GM12878 (cell line): ENCODE measurements at regions not wholly inside any gene's neighbourhood (a gene's known extent, or its start where the extent isn't known, plus 50 kb on each side); places are given as distances from the start of the nearest gene placed in this dataset.

Source experiments
- ATAC-seq: fragments of 200-7000 bp; cut with Tn5 transposase; 3 replicates; pipeline ENCODE4 v1.9.1; 2020; ENCODE audit warnings: mild to moderate bottlenecking, moderate library complexity
- BruUV-seq: library from RNA; stranded (reverse); fragments of 400-500 nt; replicated peaks from 2 replicates; lab custom pipeline; 2021; lab: Mats Ljungman, UMichigan
- CTCF ChIA-PET: fragments of 300-600 bp; sonication (Branson Sonifier 250); formaldehyde crosslinking; extraction: SDS; loops from one replicate; lab custom pipeline; 2021; ENCODE audit warnings: inconsistent platforms; lab: Yijun Ruan, JAX
- POLR2A ChIA-PET: fragments of 350-600 bp; formaldehyde crosslinking; extraction: SDS; loops from one replicate; lab custom pipeline; 2021; ENCODE audit warnings: inconsistent platforms; lab: Charles Lee
- RAD21 ChIA-PET: fragments of 300-600 bp; sonication (Branson Sonifier 250); formaldehyde crosslinking; loops from one replicate; lab custom pipeline; 2023; ENCODE audit warnings: antibody characterized with exemption; ENCODE audit not compliant: unreplicated experiment; lab: Charles Lee
- SMC1A ChIA-PET: fragments of 300-600 bp; sonication (Branson Sonifier 250); formaldehyde crosslinking; loops from one replicate; lab custom pipeline; 2023; ENCODE audit not compliant: unreplicated experiment, uncharacterized antibody; lab: Charles Lee
- DNase-seq: peaks from one replicate; pipeline ENCODE4 v3.0.0-alpha.2; 2011; ENCODE audit warnings: low read depth, low spot score
- FAIRE-seq: peaks from 3 replicates; lab custom pipeline; 2011; peaks lifted over from hg19 to GRCh38; lab: Jason Lieb, UNC
- H2AFZ ChIP-seq: 2 replicates; pipeline ENCODE4 v1.6.0; 2011; ENCODE audit warnings: low read depth, low read length, control low read depth; ENCODE audit not compliant: control insufficient read depth
- H3K27ac ChIP-seq: 2 replicates; pipeline ENCODE4 v1.5.1; 2011; ENCODE audit warnings: control low read depth; ENCODE audit not compliant: control insufficient read depth, insufficient read depth
- H3K27me3 ChIP-seq, 2 experiments: replicated peaks in 1 of 2; 2 replicates each; pipeline versions ENCODE4 v1.6.0 to v1.6.1; 2011; ENCODE audit warnings: low read length in 1 of 2; ENCODE audit not compliant: control insufficient read depth in 2 of 2, insufficient read depth in 2 of 2
- H3K36me3 ChIP-seq, 2 experiments: 2 replicates each; pipeline ENCODE4 v1.5.1; 2011; ENCODE audit warnings: low read length in 1 of 2; ENCODE audit not compliant: control insufficient read depth in 2 of 2, insufficient read depth in 2 of 2
- H3K4me1 ChIP-seq: 2 replicates; pipeline ENCODE4 v1.6.1; 2011; ENCODE audit warnings: mild to moderate bottlenecking, low read length, moderate library complexity, mixed read lengths; ENCODE audit not compliant: control insufficient read depth, insufficient read depth
- H3K4me2 ChIP-seq: 2 replicates; pipeline ENCODE4 v1.6.0; 2011; ENCODE audit warnings: control low read depth; ENCODE audit not compliant: control insufficient read depth, insufficient read depth
- H3K4me3 ChIP-seq: fragments of 200-600 bp; sonication (generic); 2 replicates; pipeline ENCODE4 v1.5.1; 2016
- H3K79me2 ChIP-seq: 2 replicates; pipeline ENCODE4 v1.6.0; 2011; ENCODE audit warnings: low read length; ENCODE audit not compliant: control insufficient read depth, insufficient read depth
- H3K9ac ChIP-seq: 2 replicates; pipeline ENCODE4 v1.8.0; 2011; ENCODE audit warnings: low read length, control low read depth, mixed read lengths; ENCODE audit not compliant: control insufficient read depth, insufficient read depth
- H3K9me3 ChIP-seq: replicated peaks from 3 replicates; pipeline ENCODE4 v1.5.1; 2011; ENCODE audit warnings: mild to moderate bottlenecking, low read length; ENCODE audit not compliant: control insufficient read depth, insufficient read depth
- H4K20me1 ChIP-seq: 2 replicates; pipeline ENCODE4 v1.6.0; 2011; ENCODE audit not compliant: control insufficient read depth, insufficient read depth
- ASH2L ChIP-seq: fragments of 300-600, 200-600 bp; sonication (generic); IDR thresholded peaks from 2 replicates; pipeline ENCODE4 v1.6.1; 2017; ENCODE audit warnings: low read depth, mild to moderate bottlenecking, borderline replicate concordance
- BCL11A ChIP-seq: IDR thresholded peaks from 2 replicates; pipeline ENCODE4 v1.6.1; 2011; ENCODE audit warnings: low read depth, low read length
- BMI1 ChIP-seq: fragments of 450-650 bp; IDR thresholded peaks from 2 replicates; pipeline ENCODE4 v1.6.1; 2016; ENCODE audit warnings: mild to moderate bottlenecking, moderate library complexity, borderline replicate concordance
- CBFB ChIP-seq: IDR thresholded peaks from 2 replicates; pipeline ENCODE4 v1.6.1; 2016; ENCODE audit warnings: antibody characterized with exemption, low read depth
- IKZF2 ChIP-seq, 2 experiments: fragments of 450-650 bp; IDR thresholded peaks; 2 replicates each; pipeline ENCODE4 v1.6.1; 2017; ENCODE audit warnings: mild to moderate bottlenecking in 2 of 2, moderate library complexity in 2 of 2
- KLF5 ChIP-seq: fragments of 450-650 bp; IDR thresholded peaks from 2 replicates; pipeline ENCODE4 v1.6.1; 2014; ENCODE audit warnings: mild to moderate bottlenecking; ENCODE audit not compliant: partially characterized antibody
- SPI1 ChIP-seq: IDR thresholded peaks from 2 replicates; pipeline ENCODE4 v1.6.1; 2011; ENCODE audit warnings: low read depth, mild to moderate bottlenecking, low read length, moderate library complexity, borderline replicate concordance; ENCODE audit not compliant: insufficient read depth
- ZNF622 ChIP-seq: fragments of 450-650 bp; IDR thresholded peaks from 2 replicates; pipeline ENCODE4 v1.6.1; 2017; ENCODE audit warnings: mild to moderate bottlenecking, inconsistent platforms
- WGBS: methylation state at CpG from one replicate; pipeline ENCODE4 v1.1.6; 2016; ENCODE audit warnings: low lambda C conversion rate; ENCODE audit not compliant: insufficient replicate concordance, insufficient coverage; ENCODE audit errors: missing lambda C conversion rate; 5-methylcytosine and 5-hydroxymethylcytosine counted together
- in situ Hi-C: fragments of 300-500 bp; cut with MboI; formaldehyde crosslinking; loops from 9 replicates; pipeline ENCODE4 v1.14.3; 2018; ENCODE audit warnings: mixed read lengths
- intact Hi-C: fragments of 100-400 bp; cut with micrococcal nuclease; formaldehyde crosslinking; loops from one replicate; pipeline ENCODE4 v1.14.2; 2022; ENCODE audit not compliant: unreplicated experiment
- TF ChIP-seq, protein P1 (sequence below): fragments of 450-650 bp; formaldehyde crosslinking; IDR thresholded peaks from 2 replicates; pipeline ENCODE4 v1.5.0; 2022; ENCODE audit warnings: mild to moderate bottlenecking, missing genetic modification characterization
- TF ChIP-seq, protein P2 (sequence below): fragments of 450-650 bp; IDR thresholded peaks from 2 replicates; pipeline ENCODE4 v1.6.1; 2016; ENCODE audit warnings: mild to moderate bottlenecking, moderate library complexity, borderline replicate concordance

DNA sequence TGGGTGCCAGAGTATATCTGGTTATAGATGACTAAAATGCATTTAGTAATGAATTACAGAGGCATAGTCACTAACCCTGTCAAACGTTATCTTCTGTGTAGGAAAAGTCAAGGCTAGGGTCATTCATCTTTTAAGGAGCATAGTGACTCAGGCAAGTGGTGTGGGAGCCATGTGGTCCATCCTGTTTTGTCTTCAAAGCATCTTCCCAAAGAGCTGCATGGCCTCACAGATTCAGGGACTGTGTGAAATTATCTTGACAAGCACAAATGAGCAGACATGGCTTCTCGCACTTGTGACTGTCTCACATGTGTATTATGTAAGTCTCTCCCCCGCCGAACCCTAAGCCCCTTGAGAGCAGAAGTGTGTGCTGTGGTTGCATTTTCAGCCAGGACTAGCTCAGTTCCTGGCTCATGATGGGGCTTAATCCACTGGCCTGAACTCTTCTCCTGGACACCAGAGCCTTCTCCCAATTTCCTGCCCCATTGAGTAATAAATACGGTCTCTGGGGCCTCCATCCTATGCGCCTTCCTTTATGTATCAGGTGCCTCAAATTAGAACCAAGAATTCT is 769.1 kb downstream of the QKI start:
- no peak overlapping the region for H3K4me3 ChIP-seq
- no peak overlapping the region for H2AFZ ChIP-seq
- no peaks in the 10 kb centered on the region for H3K9me3 ChIP-seq
- SMC1A ChIA-PET = no interaction called here
- no peaks in the 10 kb centered on the region for H3K27me3 ChIP-seq
- intact Hi-C loops = no loop called here
- no peak for TF ChIP-seq BCL11A
- TF ChIP-seq IKZF2 (IDR thresholded peaks at IDR 0.05) = no peak
- no peak for TF ChIP-seq KLF5
- no peak for TF ChIP-seq CBFB
- TF ChIP-seq ZNF622 = no peak
- no peak for TF ChIP-seq ASH2L
- no peak for TF ChIP-seq SPI1
- TF ChIP-seq, protein P1, sequence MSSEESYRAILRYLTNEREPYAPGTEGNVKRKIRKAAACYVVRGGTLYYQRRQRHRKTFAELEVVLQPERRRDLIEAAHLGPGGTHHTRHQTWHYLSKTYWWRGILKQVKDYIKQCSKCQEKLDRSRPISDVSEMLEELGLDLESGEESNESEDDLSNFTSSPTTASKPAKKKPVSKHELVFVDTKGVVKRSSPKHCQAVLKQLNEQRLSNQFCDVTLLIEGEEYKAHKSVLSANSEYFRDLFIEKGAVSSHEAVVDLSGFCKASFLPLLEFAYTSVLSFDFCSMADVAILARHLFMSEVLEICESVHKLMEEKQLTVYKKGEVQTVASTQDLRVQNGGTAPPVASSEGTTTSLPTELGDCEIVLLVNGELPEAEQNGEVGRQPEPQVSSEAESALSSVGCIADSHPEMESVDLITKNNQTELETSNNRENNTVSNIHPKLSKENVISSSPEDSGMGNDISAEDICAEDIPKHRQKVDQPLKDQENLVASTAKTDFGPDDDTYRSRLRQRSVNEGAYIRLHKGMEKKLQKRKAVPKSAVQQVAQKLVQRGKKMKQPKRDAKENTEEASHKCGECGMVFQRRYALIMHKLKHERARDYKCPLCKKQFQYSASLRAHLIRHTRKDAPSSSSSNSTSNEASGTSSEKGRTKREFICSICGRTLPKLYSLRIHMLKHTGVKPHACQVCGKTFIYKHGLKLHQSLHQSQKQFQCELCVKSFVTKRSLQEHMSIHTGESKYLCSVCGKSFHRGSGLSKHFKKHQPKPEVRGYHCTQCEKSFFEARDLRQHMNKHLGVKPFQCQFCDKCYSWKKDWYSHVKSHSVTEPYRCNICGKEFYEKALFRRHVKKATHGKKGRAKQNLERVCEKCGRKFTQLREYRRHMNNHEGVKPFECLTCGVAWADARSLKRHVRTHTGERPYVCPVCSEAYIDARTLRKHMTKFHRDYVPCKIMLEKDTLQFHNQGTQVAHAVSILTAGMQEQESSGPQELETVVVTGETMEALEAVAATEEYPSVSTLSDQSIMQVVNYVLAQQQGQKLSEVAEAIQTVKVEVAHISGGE = no peak
- no peak for TF ChIP-seq BMI1
- TF ChIP-seq, protein P2, sequence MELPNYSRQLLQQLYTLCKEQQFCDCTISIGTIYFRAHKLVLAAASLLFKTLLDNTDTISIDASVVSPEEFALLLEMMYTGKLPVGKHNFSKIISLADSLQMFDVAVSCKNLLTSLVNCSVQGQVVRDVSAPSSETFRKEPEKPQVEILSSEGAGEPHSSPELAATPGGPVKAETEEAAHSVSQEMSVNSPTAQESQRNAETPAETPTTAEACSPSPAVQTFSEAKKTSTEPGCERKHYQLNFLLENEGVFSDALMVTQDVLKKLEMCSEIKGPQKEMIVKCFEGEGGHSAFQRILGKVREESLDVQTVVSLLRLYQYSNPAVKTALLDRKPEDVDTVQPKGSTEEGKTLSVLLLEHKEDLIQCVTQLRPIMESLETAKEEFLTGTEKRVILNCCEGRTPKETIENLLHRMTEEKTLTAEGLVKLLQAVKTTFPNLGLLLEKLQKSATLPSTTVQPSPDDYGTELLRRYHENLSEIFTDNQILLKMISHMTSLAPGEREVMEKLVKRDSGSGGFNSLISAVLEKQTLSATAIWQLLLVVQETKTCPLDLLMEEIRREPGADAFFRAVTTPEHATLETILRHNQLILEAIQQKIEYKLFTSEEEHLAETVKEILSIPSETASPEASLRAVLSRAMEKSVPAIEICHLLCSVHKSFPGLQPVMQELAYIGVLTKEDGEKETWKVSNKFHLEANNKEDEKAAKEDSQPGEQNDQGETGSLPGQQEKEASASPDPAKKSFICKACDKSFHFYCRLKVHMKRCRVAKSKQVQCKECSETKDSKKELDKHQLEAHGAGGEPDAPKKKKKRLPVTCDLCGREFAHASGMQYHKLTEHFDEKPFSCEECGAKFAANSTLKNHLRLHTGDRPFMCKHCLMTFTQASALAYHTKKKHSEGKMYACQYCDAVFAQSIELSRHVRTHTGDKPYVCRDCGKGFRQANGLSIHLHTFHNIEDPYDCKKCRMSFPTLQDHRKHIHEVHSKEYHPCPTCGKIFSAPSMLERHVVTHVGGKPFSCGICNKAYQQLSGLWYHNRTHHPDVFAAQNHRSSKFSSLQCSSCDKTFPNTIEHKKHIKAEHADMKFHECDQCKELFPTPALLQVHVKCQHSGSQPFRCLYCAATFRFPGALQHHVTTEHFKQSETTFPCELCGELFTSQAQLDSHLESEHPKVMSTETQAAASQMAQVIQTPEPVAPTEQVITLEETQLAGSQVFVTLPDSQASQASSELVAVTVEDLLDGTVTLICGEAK = no peak
- H4K20me1 ChIP-seq = no peaks in the 10 kb centered on the region
- no peak for FAIRE-seq
- POLR2A ChIA-PET = no interaction called here
- CTCF ChIA-PET = interaction anchor here (0.9 kb wide), 1 partner anchor 112 kb away, joined by 4 read pairs; no protein-coding TSS in a partner anchor
- no peak overlapping the region for H3K9ac ChIP-seq
- BruUV-seq = no TSS peak
- no peak for ATAC-seq
- no peak for DNase-seq
- no peaks in the 10 kb centered on the region for H3K36me3 ChIP-seq
- no peaks in the 10 kb centered on the region for H3K4me1 ChIP-seq
- no peaks in the 10 kb centered on the region for H3K79me2 ChIP-seq
- no peak overlapping the region for H3K27ac ChIP-seq
- WGBS = 66% methylated on average over 6 of the region's 6 CpGs
- no peak overlapping the region for H3K4me2 ChIP-seq
- RAD21 ChIA-PET = no interaction called here
- in situ Hi-C loops = no loop called here
